ENCODE measurements at regions not wholly inside any gene's neighbourhood (a gene's known extent, or its start where the extent isn't known, plus 50 kb on each side); places are given as distances from the start of the nearest gene placed in this dataset.

GRCh38 chr4:148881860-148882643 is 439.8 kb upstream of the NR3C2 start:
- TF ChIP-seq CTCF (optimal IDR thresholded peaks at IDR 0.05 in 1 of 3, IDR thresholded peaks at IDR 0.05 in 1 of 3, conservative IDR thresholded peaks at IDR 0.05 in 1 of 3; ENCODE audit: extremely low read depth in 1 of 3, insufficient read depth in 2 of 3, low read length in 3 of 3) (no peak), EZH2 (IDR thresholded peaks at IDR 0.05; ENCODE audit: low read length) (no peak)
